ENCODE measurements at regions not wholly inside any gene's neighbourhood (a gene's known extent, or its start where the extent isn't known, plus 50 kb on each side); places are given as distances from the start of the nearest gene placed in this dataset.

- BruUV-seq (replicated peaks) = no TSS peak
- DNase-seq (ENCODE audit: low read depth, low spot score) (no peak), ATAC-seq (no peak)
- Histone ChIP-seq H3K4me1 (ENCODE audit: control insufficient read depth, insufficient read depth, low read length) (no peaks in the 10 kb centered on the region), H3K9me3 (ENCODE audit: control insufficient read depth, insufficient read depth, low read depth, low read length) (no peaks in the 10 kb centered on the region), H3K27ac (ENCODE audit: low read length) (no peak overlapping the region), H3K27me3 (ENCODE audit: control insufficient read depth, insufficient read depth, low read length) (no peaks in the 10 kb centered on the region), H3K4me3 (ENCODE audit: low read depth in 2 of 2, low read length in 2 of 2) (no peak overlapping the region), H3K36me3 (ENCODE audit: control insufficient read depth, insufficient read depth, low read length) (no peaks in the 10 kb centered on the region)
- ChIA-PET POLR2A (no interaction called here), CTCF (no interaction called here)
- in situ Hi-C loops (cut with HindIII; ENCODE audit: low pct_unique_long_range_greater_than_20kb, low sequenced_read_pairs) (no loop called here), intact Hi-C loops (cut with micrococcal nuclease; ENCODE audit: unreplicated experiment) (no loop called here)
- TF ChIP-seq CTCF (IDR thresholded peaks at IDR 0.05) = no peak
Measured at GRCh38 chr5:109989994-109990722, 300.4 kb downstream of the MAN2A1 start.

GRCh38 chr5:109990723-109991359, 301.1 kb downstream of the MAN2A1 start:
- no peak overlapping the region for H3K4me3 ChIP-seq (ENCODE audit: low read depth in 2 of 2, low read length in 2 of 2)
- no peak for DNase-seq (ENCODE audit: low read depth, low spot score)
- POLR2A ChIA-PET = no interaction called here
- intact Hi-C loops (cut with micrococcal nuclease; ENCODE audit: unreplicated experiment) = no loop called here
- TF ChIP-seq REST (IDR thresholded peaks at IDR 0.05; ENCODE audit: insufficient read depth in 1 of 2, low read depth in 2 of 2, low read length in 1 of 2) (no peak), TCF7L2 (IDR thresholded peaks at IDR 0.05; ENCODE audit: low read depth, low read length) (no peak), CTCF (IDR thresholded peaks at IDR 0.05) (no peak), POLR2AphosphoS5 (IDR thresholded peaks at IDR 0.05; ENCODE audit: low read depth, low read length) (no peak), SIN3A (IDR thresholded peaks at IDR 0.05; ENCODE audit: borderline replicate concordance, insufficient read depth, low read depth, low read length) (no peak)
- no peaks in the 10 kb centered on the region for H3K27me3 ChIP-seq (ENCODE audit: control insufficient read depth, insufficient read depth, low read length)
- in situ Hi-C loops (cut with HindIII; ENCODE audit: low pct_unique_long_range_greater_than_20kb, low sequenced_read_pairs) = no loop called here
- H3K9me3 ChIP-seq (ENCODE audit: control insufficient read depth, insufficient read depth, low read depth, low read length) = no peaks in the 10 kb centered on the region
- H3K4me1 ChIP-seq (ENCODE audit: control insufficient read depth, insufficient read depth, low read length) = no peaks in the 10 kb centered on the region
- no peak for ATAC-seq
- CTCF ChIA-PET = no interaction called here
- no peaks in the 10 kb centered on the region for H3K36me3 ChIP-seq (ENCODE audit: control insufficient read depth, insufficient read depth, low read length)
- H3K27ac ChIP-seq (ENCODE audit: low read length) = no peak overlapping the region
- BruUV-seq (replicated peaks) = no TSS peak

Data from Panc1 (cell line).